HG02678 (cell line): ENCODE measurements at regions not wholly inside any gene's neighbourhood (a gene's known extent, or its start where the extent isn't known, plus 50 kb on each side); places are given as distances from the start of the nearest gene placed in this dataset.

Experiments
- ATAC-seq: cut with Tn5 transposase; IDR thresholded peaks from one replicate; pipeline ENCODE4 v1.9.1; 2021; ENCODE audit warnings: mild to moderate bottlenecking, moderate library complexity; ENCODE audit not compliant: unreplicated experiment

DNA sequence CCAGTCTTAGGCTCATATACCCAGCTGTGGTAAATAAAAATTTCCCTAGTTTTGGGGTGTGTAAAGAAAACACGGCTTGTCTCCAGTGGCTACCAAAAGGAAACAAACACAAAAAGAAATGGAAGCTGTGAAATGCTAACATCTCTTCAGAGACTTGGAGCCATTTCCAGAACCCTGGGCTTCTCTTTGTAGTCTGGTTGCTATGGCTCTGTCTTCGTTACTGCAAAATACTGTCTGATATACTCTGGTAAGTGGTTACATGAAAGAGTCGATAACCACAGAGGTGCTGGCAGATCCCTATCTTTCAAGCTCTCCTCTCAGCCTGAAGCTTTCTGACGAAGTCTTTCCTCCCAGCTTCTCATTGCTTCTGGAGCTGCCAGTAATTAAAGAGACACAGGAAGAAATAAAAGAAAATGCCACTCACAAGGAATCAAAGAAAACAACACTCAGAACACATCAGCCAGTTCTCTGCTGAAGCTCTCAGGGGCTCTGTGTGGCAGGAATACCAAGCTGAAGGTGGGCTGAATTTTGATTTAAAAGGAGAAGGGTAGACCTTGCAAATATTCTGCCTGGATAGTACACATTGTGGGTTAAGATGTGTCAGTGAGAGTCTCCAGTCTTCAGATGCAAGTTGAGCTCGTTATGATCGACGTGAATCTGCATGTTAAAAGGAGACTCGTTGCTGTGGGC is 107.6 kb upstream of the FAM9C start:
- ATAC-seq = no peak

- no peak for ATAC-seq
These were observed 105.4 kb upstream of the FAM9C start for GRCh38 chrX:13149702-13150350.

GRCh38 chrX:13147733-13148132 is 103.3 kb upstream of the FAM9C start:
- ATAC-seq = no peak

DNA sequence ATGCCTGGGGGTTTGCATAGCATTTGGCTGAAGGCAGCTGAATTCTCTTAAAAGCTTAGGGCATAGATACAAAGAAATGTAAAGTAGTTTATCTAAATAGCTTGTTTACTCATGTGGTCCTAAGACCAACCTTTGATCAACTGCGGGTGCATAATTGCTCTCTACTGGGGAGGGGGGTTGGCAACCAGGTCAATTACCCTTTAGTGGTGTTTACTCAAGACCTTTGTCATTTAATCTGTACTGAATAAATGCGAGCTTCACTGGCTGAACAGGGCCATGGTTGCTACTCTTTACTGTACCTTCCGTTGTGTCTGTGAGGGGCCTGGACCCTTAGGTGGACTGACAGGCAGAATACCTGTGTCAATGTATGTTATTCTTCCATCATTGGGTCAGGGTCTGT is 102.7 kb upstream of the FAM9C start:
- no peak for ATAC-seq

DNA sequence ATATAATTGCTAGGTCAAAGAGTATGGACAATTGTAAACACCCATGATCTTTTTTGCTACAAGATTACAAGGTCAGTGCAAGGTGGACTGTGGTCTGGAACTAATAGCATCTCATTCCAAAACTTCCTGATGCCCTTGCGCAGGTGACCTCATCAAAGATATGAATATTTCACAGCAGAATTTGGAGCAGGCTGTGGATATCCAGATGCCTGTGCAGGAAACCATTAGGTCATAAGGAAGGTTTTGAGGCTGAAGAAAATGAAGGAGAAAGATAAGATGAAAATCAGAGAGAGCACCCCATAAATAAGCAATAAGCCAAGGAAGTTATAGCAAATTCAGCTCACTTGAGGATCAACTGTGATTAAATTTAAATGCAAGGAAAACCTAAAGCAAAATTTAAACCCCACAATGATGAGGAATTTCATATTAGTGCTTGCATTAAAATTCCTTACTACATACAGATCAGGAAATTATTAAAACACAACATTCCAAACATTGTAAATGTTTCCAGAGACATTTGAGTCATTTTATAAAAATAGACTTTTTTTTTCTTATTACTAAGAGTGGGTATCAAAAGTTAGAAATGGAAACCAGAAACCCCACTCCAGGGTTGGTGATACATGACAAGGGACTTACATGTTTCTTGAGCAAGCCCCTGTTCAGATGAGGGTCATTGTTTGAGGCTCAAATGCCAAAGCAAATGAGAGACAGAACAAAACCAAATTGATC is 100.7 kb upstream of the FAM9C start:
- ATAC-seq = no peak

- ATAC-seq = no peak
These were observed 98.5 kb upstream of the FAM9C start for GRCh38 chrX:13142891-13143290.

DNA sequence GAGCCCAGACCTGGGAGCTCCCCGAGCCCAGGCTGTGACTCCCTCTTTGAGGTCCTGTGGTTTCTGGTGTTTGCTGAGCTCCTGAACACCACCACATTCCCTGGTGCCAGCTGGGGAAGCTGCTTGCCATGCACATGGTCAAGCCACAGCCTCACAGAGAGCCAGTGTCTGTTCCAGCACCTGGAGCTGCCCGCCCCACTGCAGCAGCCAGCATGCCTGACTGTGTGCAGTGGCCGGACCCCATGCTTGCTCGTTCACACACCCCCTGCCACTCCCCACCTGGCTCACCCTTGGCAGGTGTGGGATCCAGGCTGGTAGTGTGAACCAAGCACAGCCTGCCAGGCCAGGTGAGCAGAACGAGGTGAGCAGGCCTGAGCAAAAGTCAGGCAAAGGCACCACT is 95.6 kb upstream of the FAM9C start:
- ATAC-seq = no peak

GRCh38 chrX:13131396-13132137 is 87.1 kb upstream of the FAM9C start:
- no peak for ATAC-seq

DNA sequence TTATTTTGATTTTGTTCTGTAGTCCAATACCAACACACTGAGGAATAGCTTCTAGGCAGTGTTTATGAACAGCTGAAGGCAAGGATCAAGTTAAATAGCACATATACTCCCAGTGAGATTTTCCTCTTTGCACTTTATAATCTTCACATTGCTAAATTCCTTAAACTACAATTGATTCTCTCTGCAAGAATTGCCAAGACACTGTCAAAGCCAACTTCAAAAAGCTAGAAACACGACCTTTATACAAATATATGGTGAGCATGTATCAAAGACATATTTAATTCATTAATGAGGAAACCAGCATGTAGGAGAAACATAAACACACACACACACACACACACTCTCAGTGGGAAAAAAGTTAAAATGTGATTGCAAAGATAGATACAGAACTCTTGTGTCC is 86.4 kb upstream of the FAM9C start:
- no peak for ATAC-seq

DNA sequence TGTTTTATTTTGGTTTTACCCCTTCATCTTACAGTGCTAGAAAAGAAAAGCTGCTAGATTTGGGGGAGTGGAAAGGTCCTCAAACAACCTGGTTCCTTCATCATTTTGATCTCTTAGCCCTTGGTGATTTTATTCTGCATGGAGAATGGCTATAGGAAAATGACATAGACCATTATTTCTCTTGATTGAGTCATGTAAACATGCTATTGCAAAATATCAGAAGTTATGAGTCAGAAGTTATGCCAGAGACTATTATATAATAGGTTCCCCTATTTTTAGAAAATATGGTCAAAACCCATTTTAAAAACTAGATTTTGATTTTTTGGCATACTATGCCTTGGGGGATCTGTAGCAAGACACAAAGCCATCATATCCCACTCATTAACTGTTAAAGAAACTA is 83.7 kb upstream of the FAM9C start:
- ATAC-seq = no peak

- no peak for ATAC-seq
These were observed 82.4 kb upstream of the FAM9C start for GRCh38 chrX:13126775-13127174.

- ATAC-seq = no peak
These were observed 80.8 kb upstream of the FAM9C start for GRCh38 chrX:13125188-13125587.

- ATAC-seq = no peak
These were observed 79.5 kb upstream of the FAM9C start for GRCh38 chrX:13123857-13124345.

GRCh38 chrX:13123247-13123856 is 78.9 kb upstream of the FAM9C start:
- no peak for ATAC-seq

DNA sequence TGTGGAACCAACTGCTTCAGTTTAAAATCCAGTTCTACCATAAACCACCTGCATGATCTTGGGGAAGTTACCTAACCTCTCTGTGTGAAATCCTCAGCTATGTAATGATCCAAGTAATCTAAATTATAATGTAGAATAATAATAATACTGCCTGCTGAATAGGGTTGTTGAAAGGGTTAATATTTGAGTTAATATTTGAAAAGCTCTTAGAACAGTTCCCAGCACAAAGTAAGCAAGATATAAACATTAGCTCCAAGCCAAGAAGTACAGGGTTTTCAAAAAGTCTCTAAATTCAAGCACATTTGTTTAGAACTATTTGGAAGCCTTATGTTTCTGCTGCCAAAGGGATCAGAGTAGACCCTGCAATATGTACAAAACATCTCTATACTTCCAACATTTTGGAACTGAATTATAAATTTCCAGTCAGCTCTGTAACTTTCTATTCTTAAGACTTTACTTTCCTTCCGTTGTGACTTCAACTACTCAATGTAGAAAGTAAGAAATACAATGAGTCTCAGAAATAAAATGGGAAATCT is 76.7 kb upstream of the FAM9C start:
- no peak for ATAC-seq

DNA sequence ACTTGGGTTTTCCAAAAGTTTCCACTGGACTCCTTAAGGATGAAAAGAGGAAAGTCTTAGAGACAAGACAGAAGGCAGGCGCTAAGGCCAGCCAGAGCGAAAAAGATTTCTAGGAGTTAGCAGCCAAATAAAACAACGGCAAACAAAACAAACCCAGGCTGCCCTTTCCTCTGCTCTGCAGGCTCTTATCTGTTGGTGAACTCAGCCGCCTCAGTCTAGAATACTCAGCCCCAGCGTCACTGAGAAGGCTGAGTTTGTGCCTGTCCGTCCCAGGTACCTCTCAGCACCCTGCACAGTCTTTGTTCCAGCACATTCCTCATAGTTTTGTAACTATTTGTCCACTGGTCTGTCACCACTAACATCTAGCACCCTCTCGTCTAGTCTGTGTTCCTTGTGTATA is 75.6 kb upstream of the FAM9C start:
- ATAC-seq = no peak

DNA sequence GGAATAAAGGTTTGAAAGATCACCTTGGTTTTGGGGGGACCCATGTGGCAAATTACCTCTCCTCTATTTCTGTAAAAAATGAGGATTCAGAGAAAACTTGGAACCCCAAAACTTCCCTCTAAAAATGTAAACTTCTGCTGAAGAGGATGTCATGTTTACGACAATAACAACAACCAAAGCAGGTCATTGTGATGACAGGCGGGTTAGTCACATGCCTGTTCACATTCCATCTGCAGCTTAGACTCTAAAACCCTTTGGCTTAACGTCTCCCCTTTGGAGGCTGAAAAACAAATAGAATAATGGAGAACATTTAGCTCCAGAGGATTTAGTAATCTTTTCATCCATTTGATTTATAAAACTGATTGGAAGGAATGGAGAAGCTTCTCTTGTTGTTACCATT is 75.0 kb upstream of the FAM9C start:
- no peak for ATAC-seq

GRCh38 chrX:13115146-13115855 is 70.9 kb upstream of the FAM9C start:
- no peak for ATAC-seq

DNA sequence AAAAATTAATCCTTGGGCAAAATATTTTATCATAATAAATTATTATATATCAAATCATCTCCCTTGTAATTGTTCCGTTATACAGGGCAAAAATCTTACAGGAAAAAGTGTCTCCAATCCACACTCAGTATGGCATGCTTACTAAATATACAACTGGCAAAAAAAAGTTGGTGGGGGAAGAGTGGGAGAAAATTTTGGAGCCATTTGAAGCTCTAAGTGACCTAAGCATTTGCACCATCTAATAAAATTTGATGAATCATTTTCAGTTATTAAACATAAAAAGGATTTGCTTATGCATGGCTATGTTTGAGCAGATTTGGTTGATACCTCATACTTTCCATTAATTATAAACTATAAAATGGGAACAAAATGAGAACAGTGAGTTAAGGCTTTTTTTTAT is 68.1 kb upstream of the FAM9C start:
- no peak for ATAC-seq
